ENCODE measurements at regions not wholly inside any gene's neighbourhood (a gene's known extent, or its start where the extent isn't known, plus 50 kb on each side); places are given as distances from the start of the nearest gene placed in this dataset.

- H3K4me1 ChIP-seq (replicated peaks in 1 of 4; ENCODE audit: control insufficient read depth in 3 of 4, insufficient read depth in 4 of 4, low read length in 3 of 4) = no peaks in the 10 kb centered on the region
- POLR2A ChIA-PET (ENCODE audit: partially characterized antibody) = no interaction called here
- no peak overlapping the region for H2BK120ac ChIP-seq (replicated peaks; ENCODE audit: low read depth, low read length)
- no peak overlapping the region for H3K18ac ChIP-seq (ENCODE audit: extremely low read depth, low read length)
- no peak overlapping the region for H3K56ac ChIP-seq (replicated peaks; ENCODE audit: insufficient read length, low read depth, low read length)
- CTCF ChIA-PET (ENCODE audit: partially characterized antibody) = no interaction called here
- no peak overlapping the region for H2BK12ac ChIP-seq (ENCODE audit: low read depth, low read length)
- H3K14ac ChIP-seq (ENCODE audit: insufficient read length) = no peak overlapping the region
- H3K23me2 ChIP-seq (ENCODE audit: low read depth, low read length) = no peaks in the 10 kb centered on the region
- no peak overlapping the region for H4K5ac ChIP-seq (ENCODE audit: insufficient read length, low read depth, low read length)
- WGBS, 2 experiments (ENCODE audit: extremely low coverage in 1 of 2, insufficient coverage in 1 of 2, insufficient read length in 1 of 2, insufficient replicate concordance in 2 of 2, low coverage in 1 of 2, low lambda C conversion rate in 2 of 2, missing lambda C conversion rate in 1 of 2) = 96% methylated on average over 4 of the region's 4 CpGs; no CpG with 5 or more reads in 1 of the 2 experiments
- no peaks in the 10 kb centered on the region for H3K27me3 ChIP-seq (replicated peaks in 1 of 4; ENCODE audit: control insufficient read depth in 3 of 4, extremely low read depth in 1 of 4, insufficient read depth in 3 of 4, low read length in 3 of 4)
- no peak overlapping the region for H3K4me3 ChIP-seq (ENCODE audit: extremely low read depth in 1 of 4, insufficient read depth in 2 of 4, low read depth in 3 of 4, low read length in 4 of 4)
- DNase-seq (ENCODE audit: low read depth in 1 of 2, low spot score in 2 of 2) (no peak), FAIRE-seq (no peak)
- TF ChIP-seq JUN (IDR thresholded peaks at IDR 0.05; ENCODE audit: low read depth, low read length) (no peak), NANOG (IDR thresholded peaks at IDR 0.05; ENCODE audit: insufficient read depth, low read depth, low read length, poor library complexity, severe bottlenecking) (no peak), TEAD4 (IDR thresholded peaks at IDR 0.05; ENCODE audit: low read depth, low read length) (no peak), ZNF274 (IDR thresholded peaks at IDR 0.05; ENCODE audit: borderline replicate concordance, extremely low read depth, low read length) (no peak), SP1 (IDR thresholded peaks at IDR 0.05; ENCODE audit: low read depth, low read length) (no peak), POU5F1 (IDR thresholded peaks at IDR 0.05; ENCODE audit: low read depth, low read length) (no peak), RAD21 (IDR thresholded peaks at IDR 0.05 in 1 of 2, conservative IDR thresholded peaks at IDR 0.05 in 1 of 2; ENCODE audit: low read depth in 2 of 2, low read length in 2 of 2) (no peak), FOSL1 (IDR thresholded peaks at IDR 0.05; ENCODE audit: insufficient read depth, low read depth, low read length) (no peak)
- H3K9me3 ChIP-seq (ENCODE audit: insufficient read depth in 2 of 2, low read depth in 1 of 2, low read length in 1 of 2) = no peaks in the 10 kb centered on the region
- H4K8ac ChIP-seq (ENCODE audit: extremely low read depth, insufficient read depth, low read length) = no peak overlapping the region
- H3K79me1 ChIP-seq (ENCODE audit: low read depth, low read length) = no peaks in the 10 kb centered on the region
- no peak overlapping the region for H2BK20ac ChIP-seq (ENCODE audit: low read length)
- H3K4ac ChIP-seq (replicated peaks; ENCODE audit: insufficient read length, low read depth, low read length) = no peak overlapping the region
- H3K4me2 ChIP-seq (ENCODE audit: insufficient read depth in 1 of 2, low read depth in 2 of 2, low read length in 2 of 2) = no peak overlapping the region
- H3K27ac ChIP-seq (ENCODE audit: low read depth, low read length) = no peak overlapping the region
- H3K36me3 ChIP-seq (ENCODE audit: control insufficient read depth in 2 of 4, insufficient read depth in 4 of 4, low read length in 3 of 4) = no peaks in the 10 kb centered on the region
- H3K23ac ChIP-seq (ENCODE audit: insufficient read length) = no peak overlapping the region
- H2BK5ac ChIP-seq (ENCODE audit: low read depth, low read length) = no peak overlapping the region
- H4K91ac ChIP-seq (replicated peaks; ENCODE audit: insufficient read length, low read length) = no peak overlapping the region
- H4K20me1 ChIP-seq (replicated peaks in 1 of 2; ENCODE audit: control insufficient read depth in 1 of 2, insufficient read depth in 2 of 2, low read length in 2 of 2) = no peaks in the 10 kb centered on the region
- no peak overlapping the region for H2AK5ac ChIP-seq (ENCODE audit: low read depth, low read length)
- no peak overlapping the region for H2BK15ac ChIP-seq (ENCODE audit: low read length)
- H3K9ac ChIP-seq (replicated peaks in 1 of 4; ENCODE audit: extremely low read depth in 1 of 4, low read depth in 3 of 4, low read length in 3 of 4) = no peak overlapping the region
- H2AFZ ChIP-seq (ENCODE audit: low read length) = no peak overlapping the region
- H3K79me2 ChIP-seq (ENCODE audit: control insufficient read depth in 1 of 2, insufficient read depth in 2 of 2, low read length in 2 of 2) = no peaks in the 10 kb centered on the region
These were observed 393.2 kb upstream of the ATXN7L3B start for GRCh38 chr12:74144396-74144795.

Measured in H1 (cell line).